HG03575 (cell line): ENCODE measurements at regions not wholly inside any gene's neighbourhood (a gene's known extent, or its start where the extent isn't known, plus 50 kb on each side); places are given as distances from the start of the nearest gene placed in this dataset.

Experiments used
- ATAC-seq: cut with Tn5 transposase; IDR thresholded peaks from one replicate; pipeline ENCODE4 v1.9.1; 2021; ENCODE audit not compliant: unreplicated experiment, insufficient number of reproducible peaks, low FRiP score; ENCODE audit errors: extremely low read depth

- ATAC-seq: no peak
Measured at GRCh38 chr1:239882967-239883366, 208.7 kb upstream of the FMN2 start.

GRCh38 chr1:239884796-239885195 lies 206.9 kb upstream of the FMN2 start:
- ATAC-seq: no peak

GRCh38 chr1:239886266-239886665 lies 205.4 kb upstream of the FMN2 start:
- no peak for ATAC-seq

- no peak for ATAC-seq
Measured at GRCh38 chr1:239888639-239889038, 203.0 kb upstream of the FMN2 start.

GRCh38 chr1:239891621-239892358 lies 199.9 kb upstream of the FMN2 start:
- ATAC-seq: no peak

- ATAC-seq: no peak
Measured at GRCh38 chr1:239892602-239893001, 199.1 kb upstream of the FMN2 start.

- ATAC-seq: no peak
Measured at GRCh38 chr1:239893127-239893731, 198.5 kb upstream of the FMN2 start.

GRCh38 chr1:239896569-239896968 lies 195.1 kb upstream of the FMN2 start:
- no peak for ATAC-seq

GRCh38 chr1:239896980-239897379 lies 194.7 kb upstream of the FMN2 start:
- no peak for ATAC-seq

GRCh38 chr1:239897458-239897857 lies 194.2 kb upstream of the FMN2 start:
- no peak for ATAC-seq

GRCh38 chr1:239898062-239898730 lies 193.5 kb upstream of the FMN2 start:
- peak; percentile 65 for ATAC-seq

- no peak for ATAC-seq
Measured at GRCh38 chr1:239899747-239900146, 191.9 kb upstream of the FMN2 start.

- no peak for ATAC-seq
Measured at GRCh38 chr1:239906394-239906793, 185.3 kb upstream of the FMN2 start.

- no peak for ATAC-seq
Measured at GRCh38 chr1:239909898-239910297, 181.8 kb upstream of the FMN2 start.

- ATAC-seq: no peak
Measured at GRCh38 chr1:239912471-239912870, 179.2 kb upstream of the FMN2 start.

GRCh38 chr1:239913141-239913585 lies 178.5 kb upstream of the FMN2 start:
- ATAC-seq: no peak

GRCh38 chr1:239914751-239915231 lies 176.9 kb upstream of the FMN2 start:
- no peak for ATAC-seq

GRCh38 chr1:239918634-239919033 lies 173.0 kb upstream of the FMN2 start:
- ATAC-seq: no peak

GRCh38 chr1:239920214-239920613 lies 171.5 kb upstream of the FMN2 start:
- ATAC-seq: no peak
